Germinal center (tissue), 1 donor: ENCODE measurements at regions not wholly inside any gene's neighbourhood (a gene's known extent, or its start where the extent isn't known, plus 50 kb on each side); places are given as distances from the start of the nearest gene placed in this dataset.

Experiments
- DNase-seq: peaks from one replicate; pipeline ENCODE4 v3.0.0; 2012; ENCODE audit warnings: mixed read lengths, low spot score

GRCh38 chr6:170134471-170135440, 156.1 kb downstream of the DLL1 start:
- no peak for DNase-seq

- DNase-seq = no peak
Observed at GRCh38 chr6:170134031-170134470, 156.8 kb downstream of the DLL1 start.

DNA sequence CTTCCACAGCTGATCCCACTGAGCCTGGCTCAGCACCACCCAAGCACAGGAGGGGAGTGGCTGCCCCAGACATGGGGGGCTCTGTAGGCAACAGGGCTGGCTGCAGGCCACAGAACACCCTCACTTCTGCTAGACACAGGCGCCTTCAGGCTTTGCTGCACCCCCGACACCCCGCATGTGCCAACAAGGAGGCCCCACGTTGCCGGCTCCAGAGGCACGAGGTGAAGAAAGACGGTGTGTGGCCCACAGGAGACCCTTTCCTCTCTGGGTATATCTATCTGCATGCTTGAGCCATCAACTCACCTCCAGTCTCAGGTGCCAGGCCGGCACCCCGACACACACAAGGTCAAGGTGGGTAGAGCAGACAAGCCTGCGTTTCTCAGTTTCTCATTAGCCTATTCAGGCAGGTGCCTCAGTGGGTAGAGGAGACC, 158.3 kb downstream of the DLL1 start:
- DNase-seq = no peak

GRCh38 chr6:170132011-170132521, 158.8 kb downstream of the DLL1 start:
- no peak for DNase-seq

DNA sequence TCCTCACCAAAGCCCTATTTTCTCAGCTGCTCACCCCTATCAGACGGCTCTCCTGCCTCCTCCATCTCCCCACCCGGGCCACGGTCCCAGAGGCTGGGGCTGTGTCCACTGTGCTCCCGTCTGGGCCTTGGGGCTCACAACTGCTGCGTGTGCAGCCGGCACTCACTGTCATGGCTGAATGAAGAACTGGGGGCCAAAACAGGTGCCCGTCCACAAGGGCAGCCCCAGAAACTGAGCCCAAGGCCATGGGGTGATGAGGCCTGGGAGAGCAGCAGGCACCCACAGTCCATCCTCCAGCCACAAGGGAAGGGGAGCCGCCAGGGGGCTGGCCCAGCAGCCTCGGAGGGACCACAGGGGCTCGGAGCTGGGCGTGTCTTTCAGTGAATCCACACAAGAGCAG, 159.5 kb downstream of the DLL1 start:
- DNase-seq = no peak

DNA sequence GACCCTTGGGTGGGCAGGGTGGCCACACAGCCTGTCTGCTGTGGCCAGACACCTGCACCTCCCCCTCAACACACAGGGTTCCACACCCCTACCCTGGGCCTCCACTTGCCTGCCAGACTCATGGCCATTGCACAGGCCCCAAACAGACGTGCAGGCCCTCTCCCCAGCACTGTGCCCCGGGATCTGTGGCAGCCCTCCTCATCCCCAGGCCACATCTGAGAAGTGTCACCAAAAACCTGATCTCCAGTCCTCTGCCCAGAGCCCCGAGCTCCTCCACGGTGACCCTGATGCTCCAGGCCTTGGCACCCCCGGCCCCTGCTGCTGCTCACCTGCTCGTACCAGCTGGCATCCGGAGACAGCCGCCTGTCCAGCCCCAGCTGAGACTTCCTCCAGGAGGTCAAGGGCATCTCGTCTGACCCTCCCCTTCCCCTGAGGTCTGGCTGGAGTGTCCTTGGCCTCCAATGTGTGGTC, 160.1 kb downstream of the DLL1 start:
- DNase-seq = no peak

- no peak for DNase-seq
Observed at GRCh38 chr6:170130201-170130621, 160.7 kb downstream of the DLL1 start.

GRCh38 chr6:170129691-170130171, 161.1 kb downstream of the DLL1 start:
- DNase-seq = no peak

GRCh38 chr6:170128811-170129681, 161.8 kb downstream of the DLL1 start:
- DNase-seq = no peak

DNA sequence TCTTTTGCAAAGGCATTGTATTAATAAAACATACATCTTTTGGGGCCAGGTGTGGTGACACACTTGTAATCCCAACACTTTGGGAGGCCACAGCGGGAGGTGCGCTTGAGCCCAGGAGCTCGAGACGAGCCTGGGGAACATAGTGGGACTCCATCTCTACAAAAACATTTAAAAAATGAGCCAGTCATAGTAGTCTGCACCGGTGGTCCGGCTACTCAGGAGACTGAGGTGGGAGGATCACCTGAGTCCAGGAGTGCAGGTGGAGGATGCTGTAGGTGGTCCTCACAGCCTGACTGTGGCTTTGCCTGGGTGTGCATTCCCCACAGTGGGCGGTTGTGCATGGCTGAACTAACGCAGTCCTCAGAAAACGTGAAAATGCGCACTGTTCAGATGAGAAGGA, 162.5 kb downstream of the DLL1 start:
- no peak for DNase-seq

GRCh38 chr6:170127151-170127550, 163.7 kb downstream of the DLL1 start:
- no peak for DNase-seq

- no peak for DNase-seq
Observed at GRCh38 chr6:170125456-170126300, 165.2 kb downstream of the DLL1 start.

GRCh38 chr6:170124836-170125235, 166.0 kb downstream of the DLL1 start:
- no peak for DNase-seq

GRCh38 chr6:170124150-170124549, 166.7 kb downstream of the DLL1 start:
- no peak for DNase-seq

- DNase-seq = no peak
Observed at GRCh38 chr6:170122651-170123050, 168.2 kb downstream of the DLL1 start.

GRCh38 chr6:170117111-170117972, 173.5 kb downstream of the DLL1 start:
- no peak for DNase-seq

DNA sequence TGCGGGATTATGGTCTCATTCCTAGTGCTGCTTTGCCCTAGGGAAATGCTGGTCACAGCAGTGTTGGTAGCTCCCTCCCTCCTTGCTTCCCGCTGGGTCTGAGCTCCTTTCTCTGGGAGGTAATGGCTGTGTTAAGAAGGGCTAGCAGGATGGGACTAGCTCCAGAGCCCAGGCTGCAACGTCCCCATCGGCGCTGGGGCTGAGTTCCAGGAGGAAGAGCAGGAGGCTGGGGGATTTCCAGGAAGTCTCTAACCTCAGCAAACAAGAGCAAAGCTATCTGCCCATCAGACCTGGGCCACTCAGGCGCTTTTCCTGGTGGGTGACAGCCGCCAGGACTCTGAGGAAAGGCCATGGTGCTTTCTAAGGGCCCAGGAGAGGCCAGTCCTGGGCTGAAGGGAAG, 174.2 kb downstream of the DLL1 start:
- DNase-seq = no peak

DNA sequence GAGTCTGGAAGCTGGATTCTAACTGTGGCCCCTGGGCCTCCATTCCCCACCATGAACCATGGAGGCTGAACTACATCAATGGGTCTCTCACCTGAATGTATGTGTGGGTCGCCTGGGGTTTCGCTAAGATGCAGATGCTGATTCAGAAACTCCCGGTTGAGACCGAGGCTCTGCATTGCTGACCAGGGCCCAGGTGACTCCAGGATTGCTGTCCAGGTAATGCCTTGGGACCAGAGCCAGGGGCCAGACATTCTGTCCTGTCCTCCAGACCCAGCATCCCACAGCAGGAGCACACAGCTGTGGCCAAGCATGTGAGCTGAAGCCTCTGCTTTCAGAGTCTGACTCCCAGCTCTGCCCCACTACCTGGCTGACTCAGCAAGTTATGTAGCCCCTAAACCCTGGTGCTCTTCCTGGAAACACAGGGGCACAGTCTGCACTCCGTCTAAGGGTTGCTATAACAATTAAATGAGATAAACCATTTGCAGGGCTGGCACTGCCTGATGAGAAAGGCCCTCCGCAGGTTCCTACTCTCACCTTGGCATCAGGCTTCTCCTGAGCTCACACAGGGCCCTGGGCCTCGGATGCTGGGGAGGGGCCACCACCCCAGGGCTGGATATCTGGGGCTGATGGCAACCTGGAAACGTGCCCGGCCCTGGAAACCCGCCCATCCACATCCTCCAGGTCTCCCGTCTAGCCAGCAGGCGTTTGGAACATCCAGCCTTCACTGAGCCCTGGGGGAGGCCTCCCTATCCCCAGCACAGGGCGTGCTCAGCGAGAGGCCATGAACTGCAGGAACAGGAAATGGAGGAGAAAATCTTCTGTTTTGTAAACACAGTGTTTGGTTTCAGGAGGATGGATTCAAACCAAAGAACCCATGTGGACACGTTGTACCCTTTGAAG, 175.7 kb downstream of the DLL1 start:
- DNase-seq = no peak
